HG02588 (cell line): ENCODE measurements at regions not wholly inside any gene's neighbourhood (a gene's known extent, or its start where the extent isn't known, plus 50 kb on each side); places are given as distances from the start of the nearest gene placed in this dataset.

Experiments
- ATAC-seq: cut with Tn5 transposase; IDR thresholded peaks from one replicate; pipeline ENCODE4 v1.9.1; 2021; ENCODE audit warnings: mild to moderate bottlenecking, moderate library complexity; ENCODE audit not compliant: unreplicated experiment

GRCh38 chr7:41059796-41060195 is 643.1 kb downstream of the INHBA start:
- no peak for ATAC-seq

DNA sequence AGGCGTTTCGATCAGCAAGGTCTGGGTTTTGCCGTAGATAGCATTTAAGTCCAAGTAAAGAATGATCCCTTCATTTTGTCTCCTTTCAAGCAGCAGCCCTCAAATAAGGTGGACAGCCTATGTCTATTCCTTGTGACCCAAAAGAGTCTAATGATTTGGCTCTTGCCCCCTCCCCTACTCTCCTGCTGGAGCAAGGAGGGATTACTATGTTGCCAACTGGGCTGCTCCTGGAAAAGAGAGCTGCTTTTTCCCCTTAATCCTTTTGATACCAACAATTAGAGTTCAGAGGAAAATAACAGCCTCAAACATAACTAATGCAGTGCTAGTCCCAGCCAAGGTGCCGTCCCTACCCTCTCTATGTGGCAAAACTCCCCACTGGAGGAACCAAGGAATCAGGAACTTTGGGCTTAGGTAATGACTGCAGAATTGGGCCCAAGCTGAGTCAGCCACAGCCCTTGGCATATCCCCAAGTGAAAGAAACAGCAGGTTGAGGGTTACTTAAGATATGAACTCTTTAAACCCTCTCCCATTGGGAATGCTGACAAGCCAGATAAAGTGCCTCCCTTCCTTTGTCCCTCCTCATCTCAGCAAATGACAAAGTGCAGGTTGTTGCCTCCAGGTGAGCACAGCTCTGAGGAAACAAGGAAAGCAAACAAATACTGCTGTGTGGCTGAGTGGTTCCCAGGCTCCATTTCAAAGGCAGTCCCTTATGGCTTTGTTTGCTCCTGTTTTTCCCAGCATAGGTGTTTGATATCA is 643.7 kb downstream of the INHBA start:
- ATAC-seq = no peak

DNA sequence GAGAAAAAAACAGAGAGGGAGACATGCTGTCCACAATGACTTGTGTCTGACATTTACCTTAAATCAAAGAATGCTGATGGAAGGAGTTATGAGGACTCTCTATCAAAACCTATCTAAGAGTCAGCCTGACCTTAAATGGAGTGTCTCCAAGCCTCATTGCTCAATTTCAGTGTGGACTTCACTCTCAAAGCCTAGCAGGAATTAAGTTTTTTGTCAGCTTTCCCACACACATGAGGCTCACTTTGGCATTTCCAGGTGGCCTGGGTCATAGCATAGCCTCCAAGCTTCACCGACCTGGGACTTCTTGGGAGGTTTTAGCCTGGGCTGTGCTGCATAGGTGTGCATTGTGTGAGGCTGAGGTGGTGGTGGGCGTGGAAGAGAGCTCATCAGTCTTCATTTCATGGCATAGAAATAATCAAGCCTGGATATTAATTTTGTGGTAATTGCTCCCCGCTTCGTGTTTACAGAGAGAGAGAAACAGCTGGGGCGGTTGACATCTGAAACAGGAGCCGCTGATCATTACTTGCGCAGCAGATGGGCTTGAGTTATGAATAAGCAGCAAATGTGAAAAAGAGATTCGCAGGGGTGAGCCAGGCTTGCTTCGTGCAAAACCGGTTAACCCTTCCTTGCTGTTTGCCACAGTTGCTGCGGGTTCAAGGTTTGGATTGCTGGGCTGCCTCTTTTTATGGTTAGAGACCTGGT is 647.8 kb downstream of the INHBA start:
- no peak for ATAC-seq

GRCh38 chr7:41053820-41054219 is 649.1 kb downstream of the INHBA start:
- ATAC-seq = no peak

DNA sequence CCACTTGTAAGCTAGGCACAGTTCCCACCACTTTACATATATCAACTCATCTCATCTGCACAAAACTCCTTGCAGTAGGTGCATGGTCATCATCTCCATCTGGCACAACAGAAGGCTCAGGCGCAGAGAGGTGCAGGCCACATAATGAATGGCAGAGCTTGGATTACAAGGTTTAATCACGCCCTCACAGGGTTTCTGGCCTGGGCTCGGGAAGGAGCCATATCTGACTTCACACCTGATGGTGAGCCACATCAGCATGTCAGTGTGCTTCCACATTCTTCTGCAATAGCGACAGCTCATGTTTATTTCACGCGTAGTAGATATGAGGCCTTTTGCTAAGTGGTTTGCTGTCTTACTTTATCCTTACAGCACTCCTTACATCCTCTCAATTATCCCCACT is 650.2 kb downstream of the INHBA start:
- no peak for ATAC-seq

GRCh38 chr7:41052201-41052600 is 650.7 kb downstream of the INHBA start:
- no peak for ATAC-seq

DNA sequence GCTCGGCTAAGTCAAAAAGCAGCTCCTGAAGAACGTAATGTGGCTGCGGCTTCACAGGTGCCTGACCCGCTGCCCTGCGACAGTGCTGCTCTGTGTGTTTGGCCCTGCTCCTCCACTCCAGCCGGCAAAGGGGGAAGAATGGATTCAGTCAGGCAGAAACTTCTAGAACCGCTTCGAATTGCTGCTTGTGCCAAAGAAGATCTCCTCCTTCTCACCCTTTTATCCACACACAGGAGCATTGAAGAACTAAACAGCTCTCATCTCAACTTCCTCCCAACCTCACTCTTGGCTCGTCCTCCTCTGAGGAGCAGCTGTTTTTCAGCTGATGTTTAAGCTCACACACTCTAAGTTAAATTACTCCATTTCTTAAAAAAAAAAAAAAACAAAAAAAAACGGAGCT is 651.4 kb downstream of the INHBA start:
- ATAC-seq = no peak

DNA sequence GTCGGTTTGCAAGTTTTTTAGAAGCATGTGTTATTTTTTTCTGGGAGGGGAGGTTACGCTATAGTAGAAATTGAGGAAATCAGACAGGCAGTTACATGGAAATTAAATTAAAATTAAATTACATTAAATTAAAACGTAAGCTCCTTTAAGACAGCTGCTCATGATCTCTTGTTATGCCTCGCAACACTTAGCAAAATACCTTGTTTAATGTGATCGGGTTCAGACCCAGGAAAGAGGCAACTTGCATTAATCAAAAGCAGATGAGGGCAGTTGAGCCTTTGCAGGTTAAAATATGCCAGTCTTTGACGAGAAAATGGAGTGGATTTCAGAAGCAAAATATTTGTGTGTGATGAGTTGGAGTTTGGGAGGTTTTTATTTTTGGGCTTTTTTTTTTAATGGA is 651.8 kb downstream of the INHBA start:
- ATAC-seq = no peak

DNA sequence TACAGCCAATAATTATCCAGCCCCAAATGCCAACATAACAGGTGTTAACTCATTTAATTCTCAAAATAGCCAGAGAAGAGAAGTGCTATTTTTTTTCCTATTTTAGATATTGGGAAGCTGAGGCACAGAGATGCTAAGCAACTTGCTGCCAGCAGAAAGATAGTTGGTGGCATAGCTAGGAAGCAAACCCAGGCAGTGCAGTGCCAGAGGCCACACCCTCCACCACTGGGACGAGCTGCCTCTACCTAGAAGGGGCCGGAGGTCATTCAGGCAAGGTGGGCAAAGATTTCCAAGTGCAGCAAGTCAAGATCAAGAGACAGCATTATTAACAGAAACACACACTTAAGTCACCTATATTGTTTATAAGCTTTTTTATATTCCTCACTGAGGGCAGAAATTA is 654.1 kb downstream of the INHBA start:
- no peak for ATAC-seq

DNA sequence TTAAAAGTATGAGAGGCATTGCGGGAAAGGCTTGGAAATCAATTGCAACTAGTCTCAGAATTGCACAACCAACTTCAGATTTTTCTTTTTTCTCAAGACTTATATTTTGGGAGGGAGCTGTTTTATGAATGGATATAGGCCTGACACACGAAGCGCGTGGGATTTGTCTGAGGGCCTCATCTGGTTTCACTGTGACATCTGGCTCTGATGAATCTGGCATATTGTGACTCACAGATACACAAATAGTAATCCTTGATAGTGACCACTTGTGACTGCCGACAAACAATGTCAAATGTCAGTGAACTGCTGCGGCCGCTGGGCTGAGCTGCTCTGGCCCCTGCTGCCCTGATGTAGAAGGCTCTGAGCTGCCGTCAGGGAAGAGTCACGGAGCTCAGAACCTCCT is 655.1 kb downstream of the INHBA start:
- no peak for ATAC-seq

GRCh38 chr7:41047211-41047610 is 655.7 kb downstream of the INHBA start:
- ATAC-seq = no peak

DNA sequence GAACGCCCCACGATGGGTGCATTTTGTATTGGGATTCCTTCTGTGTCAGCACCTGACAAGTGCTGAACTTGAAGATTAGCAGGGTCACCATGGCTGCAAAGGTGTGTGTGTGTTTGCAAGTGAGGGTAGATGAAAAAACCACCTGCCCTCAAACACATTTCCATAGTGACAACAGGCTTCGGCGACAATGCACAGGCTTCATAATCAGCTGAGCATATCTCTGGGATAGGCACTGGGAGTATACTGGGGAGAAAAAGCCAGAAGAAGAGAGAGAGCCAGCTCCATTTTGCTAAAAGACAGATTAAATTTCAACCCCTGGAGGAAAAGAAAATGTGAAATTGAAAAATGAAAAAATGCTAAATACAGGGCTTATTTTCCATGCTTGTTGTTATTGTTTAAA is 656.1 kb downstream of the INHBA start:
- no peak for ATAC-seq

GRCh38 chr7:41046221-41046761 is 656.6 kb downstream of the INHBA start:
- no peak for ATAC-seq

- no peak for ATAC-seq
Observed at GRCh38 chr7:41045556-41046123, 657.2 kb downstream of the INHBA start.

DNA sequence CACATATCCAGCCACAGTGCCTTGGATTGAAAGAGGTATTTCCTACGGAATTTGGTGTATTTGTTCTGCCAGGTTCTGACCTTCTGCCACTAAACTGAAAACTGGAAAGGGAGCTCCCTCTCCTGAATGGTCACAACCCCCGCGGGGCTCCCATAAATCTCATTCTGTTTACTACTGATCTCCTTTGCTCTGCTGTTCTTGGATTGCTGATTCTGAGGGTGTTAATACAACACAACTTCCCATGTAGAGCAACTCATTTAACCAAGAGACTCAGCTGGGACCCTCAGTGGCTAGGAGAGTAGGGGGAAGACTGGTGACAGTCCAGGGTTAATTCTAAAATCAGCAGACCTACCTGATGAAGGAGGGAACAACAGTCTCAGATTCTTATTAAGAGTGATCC is 662.9 kb downstream of the INHBA start:
- no peak for ATAC-seq

GRCh38 chr7:41039386-41039953 is 663.4 kb downstream of the INHBA start:
- no peak for ATAC-seq

GRCh38 chr7:41038211-41038610 is 664.7 kb downstream of the INHBA start:
- ATAC-seq = no peak

DNA sequence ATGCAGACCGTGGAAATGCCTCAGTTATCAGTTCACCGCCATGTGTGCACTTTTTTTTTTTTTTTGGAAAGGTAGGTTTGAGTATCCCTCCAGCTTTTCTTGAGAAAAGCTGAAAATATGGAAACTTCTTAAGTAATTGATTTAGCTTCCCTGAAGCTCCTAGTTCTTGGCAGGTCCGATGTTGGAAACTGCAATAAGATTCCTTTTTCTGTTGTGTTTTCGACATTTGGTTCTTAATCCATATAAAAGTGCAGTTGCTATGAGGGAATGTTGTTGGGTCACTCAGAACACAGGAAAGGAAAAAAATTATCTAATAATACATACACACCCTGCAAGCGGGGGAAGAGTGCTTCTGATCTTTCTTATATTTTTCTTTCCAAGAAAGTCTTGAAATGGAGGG is 665.2 kb downstream of the INHBA start:
- no peak for ATAC-seq

GRCh38 chr7:41035794-41036193 is 667.1 kb downstream of the INHBA start:
- ATAC-seq = no peak

DNA sequence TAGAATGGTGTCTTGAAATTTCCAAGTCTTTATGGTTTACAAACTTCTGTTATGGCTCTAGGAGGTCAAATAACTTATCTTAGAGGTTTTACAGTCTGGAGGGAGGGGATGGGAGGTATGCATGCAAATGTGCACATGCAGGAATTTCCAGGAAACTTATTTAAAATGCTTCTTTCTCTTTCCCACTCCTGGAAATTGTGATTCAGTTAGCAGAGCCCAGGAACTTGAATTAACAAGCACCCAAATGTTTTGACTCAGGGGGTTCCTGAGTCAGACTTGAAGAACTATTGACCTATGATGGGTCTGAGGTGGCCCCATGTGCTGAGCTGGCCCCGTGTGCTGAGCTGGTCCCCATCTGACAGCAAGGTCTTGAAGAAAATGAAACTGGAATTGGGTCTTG is 669.4 kb downstream of the INHBA start:
- no peak for ATAC-seq

DNA sequence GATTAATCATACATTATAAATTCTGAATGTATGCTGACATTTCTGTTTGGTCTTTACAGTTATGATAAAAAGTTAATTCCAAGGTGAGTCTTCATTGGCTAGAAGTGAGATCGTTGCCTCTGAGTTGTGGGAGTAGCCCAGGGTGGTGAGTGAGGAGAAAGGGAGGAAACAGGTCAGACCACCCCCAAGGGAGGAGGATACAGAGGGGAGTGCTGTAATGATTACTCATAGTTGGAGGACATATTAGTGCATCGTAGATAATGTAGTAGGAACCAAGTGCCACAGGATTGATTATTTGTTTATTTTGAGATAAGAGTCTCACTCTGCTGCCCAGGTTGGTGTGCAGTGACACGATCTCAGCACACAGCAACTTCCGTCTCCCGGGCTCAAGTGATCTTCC is 672.2 kb downstream of the INHBA start:
- ATAC-seq = no peak

DNA sequence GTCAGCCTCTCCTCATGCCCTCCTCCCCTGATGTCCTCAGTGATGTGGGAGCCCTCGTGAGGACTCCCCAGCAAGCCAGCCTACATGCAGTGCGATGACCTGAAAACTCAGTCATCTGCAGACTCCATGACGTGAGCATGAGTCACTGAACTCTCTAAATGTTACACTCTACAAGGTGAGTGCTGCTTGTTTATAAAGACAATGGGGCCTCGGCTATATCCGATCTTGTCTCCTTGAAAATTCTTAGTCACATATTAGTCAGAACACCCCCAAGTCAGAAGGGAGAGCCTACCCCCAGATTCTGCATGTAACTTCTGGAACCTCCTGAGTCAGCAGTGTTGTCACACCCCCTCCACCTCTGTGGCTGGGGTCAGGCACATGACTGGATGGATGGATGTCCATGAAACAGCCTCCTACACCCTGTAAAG is 673.8 kb downstream of the INHBA start:
- ATAC-seq = no peak
